Mucosa of descending colon (tissue), 3 donors: ENCODE measurements at regions not wholly inside any gene's neighbourhood (a gene's known extent, or its start where the extent isn't known, plus 50 kb on each side); places are given as distances from the start of the nearest gene placed in this dataset.

Source experiments
- ATAC-seq: fragments of 200-7000 bp; cut with Tn5 transposase; one replicate; pipeline ENCODE4 v1.9.1; 2020; ENCODE audit warnings: mild to moderate bottlenecking, moderate library complexity
- DNase-seq, 3 donors: peaks; one replicate each; pipeline ENCODE4 v3.0.0-alpha.2; 2020
- H3K36me3 ChIP-seq: fragments of 200-600 bp; one replicate; pipeline ENCODE4 v1.8.0; 2021; ENCODE audit warnings: low read depth, mild to moderate bottlenecking
- H3K4me1 ChIP-seq: fragments of 200-600 bp; one replicate; pipeline ENCODE4 v1.8.0; 2021; ENCODE audit warnings: low read depth, mild to moderate bottlenecking
- H3K4me3 ChIP-seq: fragments of 200-600 bp; one replicate; pipeline ENCODE4 v1.8.0; 2021; ENCODE audit warnings: mild to moderate bottlenecking
- H3K9me3 ChIP-seq: fragments of 200-600 bp; one replicate; pipeline ENCODE4 v1.8.0; 2021; ENCODE audit warnings: mild to moderate bottlenecking
- intact Hi-C, 2 donors: fragments of 100-400 bp; cut with DNase I in 1 of 2; cut with micrococcal nuclease in 1 of 2; formaldehyde crosslinking; loops; one replicate each; pipeline versions ENCODE4 v1.11.0 to v1.11.1; 2022; cut with DNase I, micrococcal nuclease
- TF ChIP-seq, protein P1 (sequence below): fragments of 200-600 bp; IDR thresholded peaks from one replicate; pipeline ENCODE4 v1.8.0; 2022; ENCODE audit warnings: antibody characterized with exemption, mild to moderate bottlenecking
- donor health status: DM: no; HTN: no; CAD: no; lungs with moderate emphysema.
- donor health status: DM: no; HTN: no; CAD: no.
- donor health status: DM: no; HTN: yes; CAD: no.

DNA sequence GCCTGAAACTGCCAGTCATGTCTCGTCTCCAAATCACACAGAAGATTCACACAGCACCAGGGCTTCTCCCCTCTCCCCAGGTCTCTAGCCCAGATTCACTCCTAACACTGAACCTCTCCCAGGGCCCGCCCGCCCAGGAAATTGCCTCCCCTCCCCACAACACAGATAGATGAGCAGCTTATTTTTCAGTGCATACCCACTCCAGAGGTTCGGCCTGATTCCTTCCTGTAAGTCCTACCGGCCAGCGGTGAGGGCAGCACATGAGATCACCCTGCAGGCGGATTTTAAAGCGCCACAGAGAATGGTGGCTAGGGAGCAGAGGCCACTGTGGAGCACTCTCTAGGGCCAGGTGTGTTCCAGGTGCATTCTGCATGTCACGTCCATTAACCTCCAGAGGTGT is 301.8 kb downstream of the IRF8 start:
- Histone ChIP-seq H3K4me1 (no peaks in the 10 kb centered on the region), H3K9me3 (no peaks in the 10 kb centered on the region), H3K36me3 (no peaks in the 10 kb centered on the region), H3K4me3 (no peak overlapping the region)
- TF ChIP-seq, protein P1, sequence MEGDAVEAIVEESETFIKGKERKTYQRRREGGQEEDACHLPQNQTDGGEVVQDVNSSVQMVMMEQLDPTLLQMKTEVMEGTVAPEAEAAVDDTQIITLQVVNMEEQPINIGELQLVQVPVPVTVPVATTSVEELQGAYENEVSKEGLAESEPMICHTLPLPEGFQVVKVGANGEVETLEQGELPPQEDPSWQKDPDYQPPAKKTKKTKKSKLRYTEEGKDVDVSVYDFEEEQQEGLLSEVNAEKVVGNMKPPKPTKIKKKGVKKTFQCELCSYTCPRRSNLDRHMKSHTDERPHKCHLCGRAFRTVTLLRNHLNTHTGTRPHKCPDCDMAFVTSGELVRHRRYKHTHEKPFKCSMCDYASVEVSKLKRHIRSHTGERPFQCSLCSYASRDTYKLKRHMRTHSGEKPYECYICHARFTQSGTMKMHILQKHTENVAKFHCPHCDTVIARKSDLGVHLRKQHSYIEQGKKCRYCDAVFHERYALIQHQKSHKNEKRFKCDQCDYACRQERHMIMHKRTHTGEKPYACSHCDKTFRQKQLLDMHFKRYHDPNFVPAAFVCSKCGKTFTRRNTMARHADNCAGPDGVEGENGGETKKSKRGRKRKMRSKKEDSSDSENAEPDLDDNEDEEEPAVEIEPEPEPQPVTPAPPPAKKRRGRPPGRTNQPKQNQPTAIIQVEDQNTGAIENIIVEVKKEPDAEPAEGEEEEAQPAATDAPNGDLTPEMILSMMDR, result no peak
- DNase-seq, result no peak
- intact Hi-C loops, result no loop called here
- ATAC-seq, result no peak

DNA sequence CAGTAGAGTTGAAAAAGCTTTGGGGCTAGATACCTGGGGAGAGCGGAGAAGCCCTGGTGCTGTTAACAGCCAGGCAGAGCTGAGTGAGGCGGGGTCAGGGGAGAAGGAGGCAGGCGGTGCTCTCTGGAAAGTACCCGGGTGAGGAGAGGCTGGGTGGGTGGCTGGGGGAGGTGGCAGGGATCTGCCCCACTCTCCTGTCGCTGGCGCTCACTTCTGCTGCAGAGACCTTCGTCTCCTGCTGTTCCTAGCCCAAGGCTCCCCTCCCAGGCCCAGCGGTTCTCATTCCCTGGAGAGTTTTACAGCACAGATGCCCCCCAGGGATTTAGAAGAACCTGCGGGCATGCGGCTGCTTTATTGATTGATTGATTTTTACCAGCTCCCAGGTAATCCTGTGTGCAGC is 302.8 kb downstream of the IRF8 start:
- DNase-seq (no peak), ATAC-seq (no peak)
- TF ChIP-seq, protein P1, result no peak
- no peaks in the 10 kb centered on the region for H3K4me1 ChIP-seq
- intact Hi-C loops, result no loop called here
- H3K9me3 ChIP-seq, result no peaks in the 10 kb centered on the region
- H3K36me3 ChIP-seq, result no peaks in the 10 kb centered on the region
- H3K4me3 ChIP-seq, result no peak overlapping the region

GRCh38 chr16:86202267-86202666 is 303.3 kb downstream of the IRF8 start:
- no peak for DNase-seq
- intact Hi-C loops, result no loop called here
- no peak for ATAC-seq
- Histone ChIP-seq H3K4me1 (no peaks in the 10 kb centered on the region), H3K36me3 (no peaks in the 10 kb centered on the region), H3K4me3 (no peak overlapping the region), H3K9me3 (no peaks in the 10 kb centered on the region)
- TF ChIP-seq, protein P1, result no peak

DNA sequence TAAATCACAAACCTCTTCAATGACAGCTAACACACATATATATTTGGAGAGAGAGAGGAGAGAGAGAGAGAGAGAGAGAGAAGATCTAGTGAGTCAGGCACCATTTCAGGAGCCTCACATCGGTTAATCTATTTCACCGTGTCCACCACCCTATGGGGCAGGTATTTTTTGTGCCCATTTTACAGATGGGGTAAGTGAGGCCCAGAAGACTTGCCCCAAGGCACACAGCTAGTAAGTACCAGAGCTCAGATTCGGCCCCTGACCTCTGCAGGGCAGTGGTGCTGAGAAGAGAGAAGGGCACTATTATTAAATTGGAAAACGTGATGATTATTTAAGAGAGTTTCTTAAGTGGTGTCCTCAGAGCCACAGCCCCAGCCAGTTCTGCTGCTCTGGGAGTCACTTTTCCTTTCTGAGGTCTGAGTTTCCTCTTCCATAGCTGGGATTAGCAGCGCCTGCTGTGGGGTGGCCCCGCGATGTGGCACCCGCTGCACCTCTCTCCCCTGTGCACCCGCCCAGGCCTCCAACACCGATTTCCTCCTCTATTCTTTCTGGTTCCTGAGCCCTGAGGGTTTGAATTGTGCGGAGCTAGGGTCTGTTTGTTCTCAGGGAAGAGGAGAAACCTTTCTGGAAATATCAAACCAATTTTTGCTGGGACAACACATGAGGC is 303.9 kb downstream of the IRF8 start:
- intact Hi-C loops, result no loop called here
- no peaks in the 10 kb centered on the region for H3K36me3 ChIP-seq
- H3K9me3 ChIP-seq, result no peaks in the 10 kb centered on the region
- DNase-seq (no peak), ATAC-seq (no peak)
- no peak overlapping the region for H3K4me3 ChIP-seq
- H3K4me1 ChIP-seq, result no peaks in the 10 kb centered on the region
- TF ChIP-seq, protein P1, result no peak

DNA sequence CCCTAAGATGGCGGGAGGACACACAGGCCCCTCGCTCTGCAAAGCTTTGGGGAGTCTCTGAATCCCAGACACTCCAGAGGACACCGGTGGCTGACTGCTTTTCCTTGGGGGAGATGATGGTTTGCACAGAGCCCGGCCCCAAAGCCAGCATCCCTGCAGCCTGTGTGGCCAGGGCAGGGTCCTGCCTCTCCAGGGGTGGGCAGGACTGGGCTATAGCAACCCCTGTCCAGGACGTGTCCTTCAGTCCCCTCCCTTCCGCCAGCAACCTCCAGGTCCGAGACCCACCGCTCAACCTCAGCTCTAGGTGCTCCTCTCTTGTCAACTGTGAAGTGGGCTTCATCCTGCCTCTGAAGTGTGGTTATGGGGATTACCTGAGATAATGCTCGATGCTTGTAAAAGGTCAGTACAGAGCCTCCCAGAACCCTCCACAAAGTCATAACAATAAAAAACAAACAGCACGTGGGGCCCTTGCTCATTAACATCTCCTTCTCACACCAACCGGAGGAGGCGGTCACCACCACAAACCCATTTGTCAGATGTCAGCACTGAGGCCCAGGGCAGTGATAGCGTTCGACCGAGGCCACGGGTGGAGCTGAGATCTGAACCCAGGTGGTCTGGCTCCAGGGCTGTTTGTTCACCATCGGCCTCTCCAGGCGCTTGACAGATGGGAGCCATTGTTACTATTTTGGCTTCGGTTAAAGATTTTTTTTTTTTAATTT is 304.8 kb downstream of the IRF8 start:
- intact Hi-C loops, result no loop called here
- no peak for ATAC-seq

More for the DNA sequence above, 304.8 kb downstream of the IRF8 start:
- TF ChIP-seq, protein P1, result no peak
- no peaks in the 10 kb centered on the region for H3K4me1 ChIP-seq
- no peaks in the 10 kb centered on the region for H3K9me3 ChIP-seq
- no peaks in the 10 kb centered on the region for H3K36me3 ChIP-seq
- no peak overlapping the region for H3K4me3 ChIP-seq
- DNase-seq, result no peak
